GM21526 (cell line): ENCODE measurements at regions not wholly inside any gene's neighbourhood (a gene's known extent, or its start where the extent isn't known, plus 50 kb on each side); places are given as distances from the start of the nearest gene placed in this dataset.
"Not testable (repeated sequence)": the region's sequence is repeated elsewhere in the genome, so short reads cannot be mapped to it uniquely, and the experiment has no call there.

ENCODE experiments used
- ATAC-seq: cut with Tn5 transposase; IDR thresholded peaks from one replicate; pipeline ENCODE4 v1.9.1; 2021; ENCODE audit warnings: moderate library complexity; ENCODE audit not compliant: unreplicated experiment, low FRiP score

- no peak for ATAC-seq
Observed at GRCh38 chr4:110837896-110838450, 215.1 kb upstream of the PITX2 start.

- no peak for ATAC-seq
Observed at GRCh38 chr4:110840221-110840654, 217.4 kb upstream of the PITX2 start.

DNA sequence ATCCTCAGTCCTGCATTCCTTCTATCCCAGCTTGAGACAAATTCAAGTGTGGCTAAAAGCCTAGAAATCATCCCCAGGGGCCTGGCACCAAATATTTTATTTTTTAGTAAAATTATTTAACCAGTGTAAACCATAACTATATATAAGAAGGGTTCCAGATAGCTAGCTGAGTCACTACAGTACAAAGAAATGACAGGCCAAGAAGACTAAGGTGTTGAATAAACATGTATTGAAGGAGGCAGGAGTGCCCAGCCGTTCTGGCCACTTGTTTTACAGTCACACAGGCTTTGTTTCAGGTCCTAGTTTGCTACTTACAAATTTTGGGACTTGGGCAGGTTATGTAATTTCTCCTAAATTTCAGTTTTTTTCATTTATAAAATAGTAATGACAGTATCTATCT, 225.9 kb upstream of the PITX2 start:
- ATAC-seq = no peak

- no peak for ATAC-seq
Observed at GRCh38 chr4:110849461-110849860, 226.6 kb upstream of the PITX2 start.

- no peak for ATAC-seq
Observed at GRCh38 chr4:110850461-110851442, 227.9 kb upstream of the PITX2 start.

DNA sequence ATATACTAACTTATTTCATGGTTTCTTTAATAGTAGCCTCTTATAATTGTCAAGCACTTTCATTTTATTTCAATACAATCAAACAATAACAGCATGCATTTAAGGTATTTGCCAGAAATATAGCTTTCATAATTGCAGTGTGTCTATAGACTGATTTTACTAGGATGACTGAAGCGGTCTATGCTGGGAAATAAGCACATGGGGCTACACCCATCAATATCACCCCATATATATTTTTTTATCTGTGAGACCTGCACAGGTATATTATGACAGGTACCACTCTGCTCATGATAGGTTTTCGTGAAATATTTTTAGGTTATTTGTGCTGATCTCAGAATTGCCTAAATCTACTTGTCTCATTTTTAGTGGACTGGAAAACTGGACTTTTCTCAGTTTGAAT, 229.1 kb upstream of the PITX2 start:
- ATAC-seq = no peak

DNA sequence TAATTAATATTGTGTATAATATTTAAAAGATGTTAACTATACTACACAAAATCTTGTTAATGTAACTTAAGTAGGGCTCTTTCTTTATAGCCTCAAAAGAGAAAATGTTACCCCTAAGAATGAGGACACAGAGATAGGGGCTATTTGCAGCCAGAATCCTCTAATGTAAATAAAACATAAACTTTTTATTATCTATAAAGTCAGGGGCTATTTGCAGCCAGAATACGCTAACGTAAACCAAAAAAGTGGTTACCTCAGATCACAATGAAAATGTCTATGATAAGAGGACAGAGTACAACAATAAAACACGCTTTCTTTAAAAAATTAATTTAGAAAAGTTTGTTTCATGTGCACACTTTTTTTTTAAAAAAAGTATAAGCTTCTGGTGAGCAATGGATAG, 229.9 kb upstream of the PITX2 start:
- no peak for ATAC-seq

DNA sequence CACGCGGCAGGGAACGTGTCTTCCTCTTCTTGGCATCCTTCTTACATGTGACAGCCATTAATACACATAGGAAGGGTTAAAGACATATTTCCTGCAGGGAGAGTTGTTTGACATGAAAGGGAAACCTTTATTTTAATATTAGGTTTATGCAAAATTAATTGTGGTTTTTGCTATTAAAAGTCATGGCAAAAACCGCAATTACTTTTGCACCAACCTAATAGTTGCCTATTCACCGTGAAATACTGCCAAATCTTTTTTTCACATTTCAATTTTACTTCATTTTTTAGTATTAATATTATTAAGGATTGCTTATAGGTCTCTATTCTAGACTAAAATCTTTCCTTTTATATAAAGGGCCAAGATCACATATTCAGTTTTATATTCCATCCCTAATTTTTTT, 230.4 kb upstream of the PITX2 start:
- no peak for ATAC-seq

- ATAC-seq = no peak
Observed at GRCh38 chr4:110854021-110854678, 231.3 kb upstream of the PITX2 start.

DNA sequence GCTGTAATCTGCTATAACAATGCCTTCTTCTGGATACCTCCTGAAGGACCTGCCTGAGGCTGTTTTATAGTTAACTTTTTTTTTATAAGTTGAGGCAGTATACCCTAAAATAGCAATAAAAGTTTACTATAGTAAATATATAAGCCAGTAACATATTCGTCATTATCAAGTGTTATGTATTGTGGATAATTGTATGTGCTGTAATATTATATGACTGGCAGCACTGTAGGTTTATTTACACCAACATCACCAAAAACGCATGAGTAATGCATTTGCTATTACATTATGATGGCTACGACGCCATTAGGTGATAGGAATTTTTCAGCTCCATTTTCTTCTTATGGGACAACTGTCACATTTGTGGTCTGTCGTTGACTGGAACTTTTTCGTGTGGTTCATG, 237.2 kb upstream of the PITX2 start:
- no peak for ATAC-seq

- no peak for ATAC-seq
Observed at GRCh38 chr4:110860901-110861300, 238.0 kb upstream of the PITX2 start.

DNA sequence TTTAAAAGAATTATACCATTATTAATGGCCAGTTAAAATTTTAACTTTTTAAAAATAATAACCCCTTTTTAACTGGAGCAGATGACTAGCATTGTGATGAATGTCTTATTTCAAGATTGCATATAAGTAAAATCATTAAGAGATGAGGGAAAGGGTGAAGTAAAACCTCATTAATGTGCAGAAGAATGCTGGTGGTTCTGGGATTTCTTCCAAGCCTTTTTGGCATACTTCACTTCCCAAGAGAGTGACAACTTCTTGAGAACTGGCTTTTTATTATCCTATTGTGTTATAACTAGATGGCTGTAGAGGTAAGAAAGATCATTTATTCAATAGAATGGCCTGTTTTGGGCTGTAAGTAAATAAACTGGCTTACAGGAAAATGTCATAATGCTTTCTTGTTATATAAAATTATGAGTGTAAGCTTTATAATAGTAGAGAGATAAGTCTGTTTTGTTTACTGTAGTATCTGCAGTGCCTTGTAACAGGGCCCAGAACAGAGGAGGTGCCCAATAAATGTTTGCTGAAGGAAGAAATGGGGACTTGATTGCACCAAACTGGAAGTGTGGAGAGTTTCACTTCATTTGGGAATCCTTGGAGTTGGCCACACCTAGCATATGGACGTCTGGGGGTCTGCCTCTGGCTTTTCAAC, 242.9 kb upstream of the PITX2 start:
- no peak for ATAC-seq

DNA sequence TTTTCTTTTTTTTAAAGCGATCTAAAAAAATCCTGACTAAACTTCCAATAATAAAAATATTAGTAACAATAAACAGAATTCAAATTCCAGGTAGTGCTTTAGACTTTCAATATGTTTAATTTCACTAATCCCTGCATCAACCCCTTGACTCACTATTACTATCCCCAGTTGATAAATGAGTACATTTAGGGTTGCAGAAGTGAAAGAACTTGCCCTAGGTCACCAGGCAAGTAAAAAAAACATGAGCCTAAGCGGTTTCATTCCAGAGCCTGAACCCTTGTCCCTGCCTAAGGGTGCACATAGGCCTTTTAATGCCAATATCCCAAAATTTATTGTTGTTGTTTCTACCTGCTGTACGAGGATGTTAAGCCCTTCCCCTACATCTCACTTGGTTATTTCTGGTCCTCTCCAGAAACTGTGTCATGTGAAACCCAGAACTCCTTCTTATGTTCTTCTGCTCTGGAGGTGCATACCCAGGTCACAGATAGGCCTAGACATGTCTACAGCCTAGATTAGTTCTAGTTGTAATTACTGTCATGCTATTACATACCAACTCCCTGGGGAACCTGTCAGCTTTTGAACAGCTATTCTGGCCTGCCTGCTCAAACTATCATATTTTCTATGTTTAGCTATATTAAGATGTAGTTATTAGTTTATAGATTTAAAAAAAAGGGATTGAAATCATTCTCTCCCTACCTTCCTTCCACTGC, 244.5 kb upstream of the PITX2 start:
- ATAC-seq = peak; percentile 76

DNA sequence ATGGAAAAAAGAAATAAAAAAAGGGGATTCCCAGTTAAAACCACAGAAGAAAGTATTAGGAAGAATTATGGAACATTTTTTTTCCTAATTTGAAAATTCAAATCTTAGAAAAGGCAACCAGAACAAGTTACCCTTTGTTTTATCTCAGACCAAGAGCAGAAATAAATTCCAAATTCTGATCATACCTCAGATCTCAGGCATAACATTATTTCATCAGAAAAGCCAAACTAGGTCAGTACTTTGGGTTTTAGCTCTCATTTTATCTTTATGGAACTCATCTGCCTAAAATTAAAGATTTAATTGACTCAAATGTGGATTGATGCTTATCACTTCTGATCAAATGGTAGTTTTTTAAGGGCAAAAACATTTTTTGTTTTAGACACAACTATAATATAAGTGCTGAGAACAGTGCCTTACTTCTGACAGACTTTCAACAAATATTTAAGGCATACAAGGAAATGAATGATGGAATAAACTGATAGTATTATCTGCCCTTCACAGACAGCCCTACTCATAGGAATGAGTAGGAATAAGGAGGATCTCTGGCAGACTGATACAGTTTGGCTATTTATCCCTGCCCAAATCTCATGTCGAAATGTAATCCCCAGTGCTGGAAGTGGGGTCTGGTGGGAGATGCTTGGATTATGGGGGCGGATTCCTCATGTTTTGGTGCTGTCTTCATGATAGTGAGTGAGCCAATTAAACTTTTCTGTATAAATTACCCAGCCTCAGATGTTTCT, 245.3 kb upstream of the PITX2 start:
- ATAC-seq = no peak

DNA sequence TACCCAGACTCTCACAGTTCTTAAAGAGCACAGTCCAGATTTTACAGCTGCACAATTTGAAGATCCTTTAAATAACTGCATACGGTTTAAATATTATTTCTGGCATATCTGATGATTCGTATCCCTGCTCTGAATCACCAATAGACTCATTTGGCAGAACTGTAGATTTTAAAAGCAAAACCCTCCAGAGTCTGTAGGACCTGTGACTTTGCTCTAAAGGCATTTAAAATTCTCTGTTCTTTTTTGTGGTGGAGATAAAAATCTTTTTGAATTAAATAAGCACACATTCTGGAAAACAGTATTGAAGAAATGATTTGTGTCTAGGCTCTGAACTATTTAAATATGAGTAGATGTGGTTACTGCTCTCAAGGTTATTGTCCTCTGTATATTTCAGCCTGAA, 246.2 kb upstream of the PITX2 start:
- ATAC-seq = no peak

DNA sequence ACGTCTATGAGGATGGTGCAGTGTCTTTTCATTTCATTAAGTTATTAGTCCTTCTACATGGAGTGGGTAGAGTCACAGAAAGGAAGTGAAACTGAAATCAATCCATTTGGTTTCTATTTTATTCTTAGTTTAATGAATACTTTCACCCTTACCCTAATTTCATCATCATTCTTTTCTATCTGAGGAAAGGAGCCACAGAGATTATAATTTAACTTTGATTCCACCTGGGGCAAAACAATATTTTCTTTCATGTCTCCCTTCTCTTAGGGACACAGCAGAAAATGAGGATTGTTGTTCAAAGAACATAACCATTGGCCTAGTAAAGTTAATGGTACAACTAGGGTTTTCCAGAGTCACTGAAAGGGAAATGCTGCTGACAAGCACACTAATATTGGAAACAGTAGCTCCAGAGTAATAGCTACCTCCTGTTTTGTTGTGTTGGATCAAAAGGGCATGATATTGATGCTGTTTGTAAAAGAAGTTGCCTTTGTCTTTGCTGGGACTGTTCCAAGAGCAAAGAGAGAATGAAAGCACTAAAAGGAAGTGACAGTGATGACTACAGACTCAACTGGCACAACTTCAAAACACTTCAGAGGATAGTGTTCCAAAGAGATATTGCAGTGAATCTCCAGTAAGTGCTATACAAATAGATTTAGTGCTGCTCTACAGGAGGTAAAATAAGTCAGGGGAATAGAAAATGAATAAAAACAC, 247.1 kb upstream of the PITX2 start:
- ATAC-seq = peak; percentile 78

- ATAC-seq = not testable (repeated sequence)
Observed at GRCh38 chr4:110876214-110876613, 253.3 kb upstream of the PITX2 start.

GRCh38 chr4:110876866-110877265, 254.0 kb upstream of the PITX2 start:
- ATAC-seq = no peak

- ATAC-seq = no peak
Observed at GRCh38 chr4:110877778-110878370, 255.0 kb upstream of the PITX2 start.
